Hepatic stellate cell (primary cell): ENCODE measurements at regions not wholly inside any gene's neighbourhood (a gene's known extent, or its start where the extent isn't known, plus 50 kb on each side); places are given as distances from the start of the nearest gene placed in this dataset.
"Not testable (repeated sequence)": the region's sequence is repeated elsewhere in the genome, so short reads cannot be mapped to it uniquely, and the experiment has no call there.

Experiments used
- DNase-seq: peaks from one replicate; pipeline ENCODE4 v3.0.0; 2011; ENCODE audit warnings: low spot score

DNA sequence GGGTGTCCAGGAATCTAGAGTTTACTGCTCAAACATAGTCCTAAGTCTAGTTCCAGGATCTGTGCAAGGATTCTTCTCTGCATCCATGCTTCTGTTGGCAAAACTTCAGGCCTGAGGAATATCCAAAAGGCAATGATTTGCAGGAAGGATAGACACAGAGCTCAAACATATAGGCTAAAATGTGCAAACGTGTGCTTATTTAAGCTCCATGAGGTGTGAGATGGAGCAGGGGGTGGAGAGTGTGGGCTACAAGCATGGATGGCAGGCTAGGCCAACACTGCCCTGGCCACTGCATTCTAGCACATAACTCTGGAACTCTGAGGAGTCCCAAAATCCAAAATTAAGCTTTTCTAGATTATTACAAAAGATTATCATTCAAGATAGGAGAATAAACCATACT is 301.1 kb downstream of the PAX3 start:
- DNase-seq, result no peak

DNA sequence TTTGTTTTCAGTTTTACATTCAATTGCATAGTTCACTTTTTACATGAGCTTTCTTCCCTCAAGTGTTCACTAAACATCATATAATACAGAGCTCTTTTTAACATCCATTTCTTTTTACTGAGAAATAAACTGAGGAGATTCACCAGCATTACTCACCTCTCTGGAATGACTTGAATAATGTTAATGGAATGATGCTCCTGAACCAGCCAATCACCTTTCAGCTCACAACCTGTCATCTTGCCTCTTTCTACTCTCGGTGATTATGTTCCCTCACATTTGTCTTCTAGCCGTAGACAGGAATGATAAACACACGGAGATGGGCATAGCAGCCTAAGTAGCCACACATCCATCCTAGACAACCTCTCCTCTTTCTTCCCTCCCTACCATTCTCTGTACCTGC is 301.7 kb downstream of the PAX3 start:
- peak; percentile 4 for DNase-seq

DNA sequence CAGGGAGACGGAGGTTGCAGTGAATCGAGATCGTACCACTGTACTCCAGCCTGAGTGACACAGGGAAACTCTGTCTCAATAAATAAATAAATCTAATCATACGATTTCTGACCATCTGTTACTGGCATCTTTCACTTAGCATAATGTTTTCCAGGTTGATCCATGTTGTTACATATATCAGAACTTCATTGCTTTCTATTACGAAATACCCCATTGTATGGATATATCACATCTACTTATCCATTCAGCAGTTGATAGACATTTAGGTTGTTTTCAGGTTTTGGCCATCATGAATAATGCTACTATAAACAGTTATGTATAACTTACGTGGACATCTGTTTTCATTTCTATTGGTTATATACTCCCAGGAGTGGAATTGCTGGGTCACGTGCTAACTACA is 303.9 kb downstream of the PAX3 start:
- DNase-seq, result no peak

DNA sequence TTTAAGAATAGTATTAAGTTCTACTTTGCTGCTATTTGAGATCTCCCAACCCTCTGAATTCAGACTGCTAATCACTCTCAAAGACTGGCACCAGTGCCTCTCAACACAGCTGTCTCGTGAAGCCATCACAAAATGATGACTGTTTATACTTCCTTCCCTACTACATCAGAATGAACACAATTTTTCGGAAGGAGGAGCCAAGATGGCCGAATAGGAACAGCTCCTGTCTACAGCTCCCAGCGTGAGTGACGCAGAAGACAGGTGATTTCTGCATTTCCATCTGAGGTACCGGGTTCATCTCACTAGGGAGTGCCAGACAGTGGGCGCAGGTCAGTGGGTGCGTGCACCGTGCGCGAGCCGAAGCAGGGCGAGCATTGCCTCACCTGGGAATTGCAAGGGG is 314.4 kb downstream of the PAX3 start:
- not testable (repeated sequence) for DNase-seq

DNA sequence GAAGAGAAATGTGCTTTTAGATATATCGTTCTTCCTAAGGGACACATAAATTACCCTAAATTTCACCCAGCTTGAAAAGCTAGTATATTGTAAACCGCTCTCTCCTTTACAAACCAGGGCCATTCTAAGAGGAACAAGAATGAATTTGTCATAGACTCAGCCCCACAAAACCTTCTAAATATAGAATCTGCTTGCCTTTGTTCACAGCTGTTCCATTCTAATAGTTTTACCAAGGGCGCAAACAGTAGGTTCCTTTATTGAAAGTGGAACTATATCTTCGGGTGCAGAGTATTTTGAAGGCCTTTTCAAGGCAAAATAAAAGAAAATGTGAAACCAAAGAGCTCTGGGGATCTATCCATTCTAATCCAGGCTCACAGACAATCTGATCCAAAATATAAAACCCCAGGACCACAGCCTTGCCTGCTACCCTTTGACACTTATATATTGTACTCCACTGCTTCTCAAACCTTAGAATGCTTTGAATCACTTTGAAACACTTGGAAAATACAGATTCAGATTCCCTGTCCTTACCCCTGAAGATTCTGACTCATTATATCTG is 316.8 kb downstream of the PAX3 start:
- DNase-seq, result no peak

DNA sequence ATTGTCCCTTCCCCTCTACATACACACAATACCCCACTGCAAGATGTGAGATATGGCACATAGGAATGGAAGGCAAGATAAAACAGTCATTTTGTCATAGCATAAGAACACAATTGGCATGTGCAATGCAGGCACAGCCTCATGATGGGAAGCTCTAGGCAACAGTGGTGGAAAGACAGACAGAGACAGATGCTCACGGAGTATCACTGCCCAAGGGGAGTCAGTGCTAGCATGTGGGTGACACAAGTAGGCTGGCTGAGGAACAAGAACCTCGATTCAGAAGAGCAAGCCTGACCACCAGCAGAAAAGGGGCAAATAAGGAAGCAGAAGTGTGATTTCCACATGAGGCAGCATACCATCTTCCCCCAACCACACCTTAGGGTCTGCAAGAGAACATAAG is 323.6 kb downstream of the PAX3 start:
- no peak for DNase-seq

DNA sequence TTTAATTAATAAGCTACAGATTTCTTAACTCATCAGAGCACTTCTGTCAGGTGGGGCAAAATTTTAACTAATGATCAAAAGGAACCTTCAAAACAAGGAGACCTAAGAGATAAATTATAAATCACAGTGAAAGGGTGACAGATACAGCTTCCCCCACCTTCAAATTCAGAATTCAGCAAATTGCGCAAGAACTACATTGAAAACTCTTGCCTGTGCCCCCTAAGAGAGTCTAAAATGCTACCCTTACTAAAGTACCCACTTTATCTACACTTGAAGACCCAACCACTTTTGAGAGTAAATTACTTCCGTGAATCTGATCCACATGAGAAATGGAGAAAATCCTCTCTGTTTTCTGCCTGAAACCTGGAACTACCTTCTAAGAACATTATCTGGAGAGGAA is 324.9 kb downstream of the PAX3 start:
- DNase-seq, result no peak

DNA sequence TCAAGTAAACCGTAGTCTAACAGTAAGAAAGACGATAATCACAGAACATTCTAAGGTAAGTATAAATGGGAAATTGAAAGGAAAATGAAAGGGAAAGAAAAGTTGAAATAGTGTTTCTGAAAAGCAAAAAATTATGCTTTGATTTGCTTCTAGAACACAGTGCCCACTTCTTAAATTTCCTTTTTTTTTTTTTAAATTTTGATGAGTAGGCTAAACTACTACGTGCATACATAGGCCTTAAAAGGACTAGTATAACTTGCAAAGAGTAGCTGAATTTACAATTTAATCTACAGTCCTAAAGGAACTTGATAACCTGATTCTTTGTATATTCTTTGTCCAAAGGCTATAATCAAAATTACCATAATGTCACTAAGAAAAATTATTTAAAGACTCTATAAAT is 325.3 kb downstream of the PAX3 start:
- DNase-seq, result no peak

DNA sequence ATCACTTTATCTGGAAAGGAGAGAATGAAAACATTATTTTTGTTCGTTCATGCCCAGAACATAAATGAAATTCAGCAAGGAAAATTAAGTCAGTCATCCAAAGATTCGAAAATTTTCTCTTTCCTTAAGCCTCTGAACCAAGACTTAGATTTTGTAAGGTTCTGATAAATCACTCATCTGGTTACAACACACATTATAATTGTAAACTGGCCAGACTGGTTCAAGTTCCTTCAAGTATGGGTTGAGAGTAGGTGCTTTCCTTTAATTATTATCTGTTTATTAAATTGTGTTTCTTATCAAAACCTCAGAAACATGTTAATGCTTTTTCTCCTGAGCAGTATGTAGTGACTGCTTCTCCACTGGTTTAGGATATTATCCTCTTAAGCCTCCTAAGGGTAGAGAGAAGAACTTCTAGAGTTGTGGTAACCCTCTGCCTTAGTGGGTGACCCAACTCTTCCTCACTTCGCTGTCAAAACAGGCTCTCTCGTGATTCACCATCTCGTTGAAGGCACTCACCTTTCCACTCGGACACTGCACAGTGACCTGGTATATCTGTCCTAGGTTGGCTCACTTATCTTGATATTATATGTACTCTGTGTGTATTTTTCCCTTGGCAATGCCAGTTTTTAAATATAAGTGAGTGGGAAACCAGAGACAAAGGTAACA is 325.9 kb downstream of the PAX3 start:
- no peak for DNase-seq

DNA sequence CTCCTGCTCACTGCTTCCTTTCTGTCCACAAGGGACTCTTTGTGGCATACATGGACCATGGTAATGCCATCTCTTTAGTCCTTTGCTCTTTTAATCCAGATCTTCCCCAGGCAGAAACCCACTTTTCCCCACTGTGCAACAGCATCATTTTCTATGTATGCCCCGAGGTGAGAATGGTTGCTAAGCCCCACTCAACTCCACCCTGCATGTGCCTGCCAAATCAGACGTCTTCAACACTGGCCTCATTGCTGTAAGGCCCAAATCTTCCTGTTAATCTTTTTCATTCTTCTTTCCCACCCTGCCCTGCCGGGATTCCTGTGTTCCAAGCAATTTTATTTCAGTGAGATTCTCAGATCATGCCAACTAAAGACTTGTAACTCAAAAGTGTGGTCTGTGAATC is 328.4 kb downstream of the PAX3 start:
- DNase-seq, result no peak

DNA sequence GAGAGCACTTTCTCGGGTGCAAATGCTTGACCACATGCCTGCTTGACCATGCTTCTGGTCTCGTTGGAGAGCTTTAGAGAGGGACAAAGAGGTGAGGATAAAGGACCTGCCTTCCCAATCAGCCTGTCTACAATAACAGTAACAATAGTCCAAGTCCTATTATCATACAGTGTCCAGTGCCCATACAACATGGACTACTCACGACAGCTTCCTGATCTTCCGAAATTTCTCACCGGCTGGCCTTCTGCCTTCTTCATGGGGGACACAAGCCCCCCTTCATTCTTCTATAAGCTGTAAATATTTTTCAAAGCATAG is 329.0 kb downstream of the PAX3 start:
- DNase-seq, result no peak

DNA sequence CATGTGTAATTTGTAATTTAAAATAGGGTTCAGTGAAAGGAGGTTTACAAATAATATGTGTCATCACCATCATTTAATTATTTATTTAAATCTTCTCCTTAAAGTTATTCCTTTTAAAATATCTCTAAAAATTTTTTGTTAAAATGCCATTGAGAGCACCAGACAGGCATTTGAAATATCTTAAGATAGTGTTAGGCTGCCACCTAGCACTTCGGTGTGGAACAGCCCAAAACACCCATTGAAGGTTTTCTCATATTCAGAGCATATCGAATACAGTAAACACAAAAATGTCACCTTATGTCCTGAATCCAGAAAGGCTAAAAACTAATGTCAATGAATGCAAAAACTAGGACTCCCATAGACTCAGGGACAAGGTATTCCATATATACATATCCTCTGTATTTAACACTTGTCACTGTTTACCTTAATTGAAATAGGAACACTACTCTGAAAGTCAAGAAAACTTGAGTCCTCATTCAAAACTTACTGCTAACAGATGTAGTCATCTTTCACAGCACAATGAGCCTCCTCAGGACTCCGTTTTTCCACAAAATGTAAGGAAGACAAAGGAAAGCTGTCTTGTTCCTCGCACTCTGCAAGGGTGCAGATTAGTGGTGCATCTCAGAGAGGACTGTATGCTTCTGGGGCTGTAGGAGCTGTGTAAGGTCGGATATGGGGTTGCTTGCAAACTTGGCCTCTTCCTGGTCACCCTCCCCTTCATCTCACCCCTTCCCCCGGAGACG is 329.5 kb downstream of the PAX3 start:
- peak; percentile 13 for DNase-seq

DNA sequence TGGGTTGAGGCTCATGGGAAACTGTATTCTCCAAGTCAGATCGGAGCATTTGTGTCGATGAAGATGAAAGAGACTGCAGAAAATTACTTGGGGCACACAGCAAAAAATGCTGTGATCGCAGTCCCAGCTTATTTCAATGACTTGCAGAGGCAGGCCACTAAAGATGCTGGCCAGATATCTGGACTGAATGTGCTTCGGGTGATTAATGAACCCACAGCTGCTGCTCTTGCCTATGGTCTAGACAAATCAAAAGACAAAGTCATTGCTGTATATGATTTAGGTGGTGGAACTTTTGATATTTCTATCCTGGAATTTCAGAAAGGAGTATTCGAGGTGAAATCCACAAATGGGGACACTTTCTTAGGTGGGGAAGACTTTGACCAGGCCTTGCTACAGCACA is 336.6 kb downstream of the PAX3 start:
- DNase-seq, result no peak

DNA sequence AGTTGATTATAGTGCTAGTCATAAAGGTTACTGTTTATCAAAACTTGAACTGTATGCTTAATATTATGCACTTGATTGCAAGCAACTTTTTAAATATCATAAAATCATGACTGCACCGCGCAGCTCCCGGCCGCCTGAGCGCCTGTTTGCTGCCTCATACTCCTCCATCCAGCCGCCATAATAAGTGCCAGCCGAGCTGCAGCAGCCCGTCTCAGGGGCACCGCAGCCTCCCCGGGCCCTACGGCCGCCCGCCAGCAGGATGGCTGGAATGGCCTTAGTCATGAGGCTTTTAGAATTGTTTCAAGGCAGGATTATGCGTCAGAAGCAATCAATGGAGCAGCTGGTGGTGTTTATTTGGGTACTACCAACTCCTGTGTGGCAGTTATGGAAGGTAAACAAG is 337.2 kb downstream of the PAX3 start:
- no peak for DNase-seq

DNA sequence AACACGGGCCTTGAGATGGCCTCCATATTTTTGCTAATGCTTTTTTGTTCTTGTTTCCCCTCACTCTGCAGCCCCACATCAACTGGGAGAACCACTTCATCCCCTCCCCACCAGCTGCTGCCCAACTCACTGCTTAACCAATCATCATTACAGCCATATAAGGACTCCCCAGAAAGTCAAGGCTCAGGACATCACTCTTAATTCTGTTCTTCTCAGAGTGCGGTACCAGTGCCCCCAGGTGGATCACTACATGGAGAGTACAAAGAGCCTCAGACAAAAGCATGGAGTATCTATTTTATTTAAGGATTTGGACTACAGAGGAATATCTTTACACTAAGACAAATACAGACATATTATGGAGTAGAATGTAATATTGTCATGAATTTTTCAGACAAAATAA is 340.6 kb downstream of the PAX3 start:
- DNase-seq, result no peak

DNA sequence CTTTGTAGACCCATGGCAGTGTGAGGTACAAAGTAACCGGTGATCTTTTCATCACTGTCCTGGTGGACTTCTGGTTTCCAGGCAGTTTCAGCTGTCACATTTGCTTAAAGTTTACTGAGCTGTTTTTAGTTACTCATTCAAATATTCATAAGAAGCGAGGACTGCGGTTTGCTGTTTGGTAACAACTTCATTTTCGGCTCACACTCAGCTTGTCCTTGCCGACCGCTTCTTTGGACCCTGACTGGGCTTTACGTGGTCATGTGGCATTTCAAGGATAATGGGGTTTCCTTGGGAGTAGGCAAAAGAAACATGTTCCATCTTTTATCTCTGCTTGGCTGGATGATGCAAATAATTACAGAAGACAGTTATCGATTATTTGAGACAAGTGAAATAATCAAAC is 350.7 kb downstream of the PAX3 start:
- no peak for DNase-seq

DNA sequence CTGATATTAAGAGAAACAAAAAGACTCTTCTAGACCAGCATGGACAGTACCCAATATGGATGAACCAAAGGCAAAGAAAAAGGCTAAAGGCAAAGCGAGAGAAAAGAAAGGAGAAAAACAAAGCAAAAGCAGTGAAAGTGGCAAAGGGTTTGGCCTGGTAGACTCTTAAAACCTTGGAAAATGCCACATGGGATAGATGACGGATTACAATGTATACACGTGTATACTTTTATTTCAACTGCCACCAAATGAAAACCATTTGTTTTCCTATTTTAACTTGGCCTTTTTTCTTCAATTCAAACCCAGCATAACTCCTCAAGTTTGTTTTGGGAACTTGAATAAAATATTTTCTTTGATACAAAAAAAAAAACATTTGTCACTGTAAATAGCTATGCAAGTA is 354.3 kb downstream of the PAX3 start:
- not testable (repeated sequence) for DNase-seq

DNA sequence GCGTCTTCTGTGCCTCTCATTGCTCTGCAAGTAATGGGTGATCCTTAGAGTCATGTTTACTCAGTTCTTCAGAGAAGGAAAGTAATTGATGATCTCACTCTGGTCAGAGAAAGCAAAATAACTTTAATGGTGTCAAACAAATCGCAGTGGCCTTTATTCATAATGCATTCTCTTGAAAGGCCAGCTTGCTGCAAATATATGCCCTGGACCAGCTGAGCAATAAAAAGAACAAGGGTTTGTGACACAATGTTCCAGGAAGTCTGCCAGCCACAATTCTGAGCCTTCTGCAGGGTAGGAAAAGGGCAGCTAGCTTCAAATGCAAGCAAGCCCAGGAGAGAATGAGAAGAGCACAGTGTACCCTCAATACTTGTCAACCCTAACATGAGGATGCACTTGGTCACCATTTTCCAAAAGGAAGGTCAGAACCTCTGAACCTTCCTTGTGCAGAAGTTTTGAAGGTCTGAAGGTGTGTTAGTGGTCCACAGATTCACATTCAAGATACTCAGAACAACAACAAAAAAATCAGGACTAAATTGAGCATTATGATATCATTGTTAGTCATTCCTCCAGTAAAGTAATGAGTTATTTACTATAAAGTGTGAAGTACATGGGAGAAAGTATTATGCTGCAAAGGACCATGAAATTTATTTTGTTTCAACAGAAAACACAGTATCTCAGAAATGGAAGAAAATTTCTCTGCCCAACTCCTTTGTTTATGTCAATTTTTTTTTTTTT is 355.6 kb downstream of the PAX3 start:
- no peak for DNase-seq

DNA sequence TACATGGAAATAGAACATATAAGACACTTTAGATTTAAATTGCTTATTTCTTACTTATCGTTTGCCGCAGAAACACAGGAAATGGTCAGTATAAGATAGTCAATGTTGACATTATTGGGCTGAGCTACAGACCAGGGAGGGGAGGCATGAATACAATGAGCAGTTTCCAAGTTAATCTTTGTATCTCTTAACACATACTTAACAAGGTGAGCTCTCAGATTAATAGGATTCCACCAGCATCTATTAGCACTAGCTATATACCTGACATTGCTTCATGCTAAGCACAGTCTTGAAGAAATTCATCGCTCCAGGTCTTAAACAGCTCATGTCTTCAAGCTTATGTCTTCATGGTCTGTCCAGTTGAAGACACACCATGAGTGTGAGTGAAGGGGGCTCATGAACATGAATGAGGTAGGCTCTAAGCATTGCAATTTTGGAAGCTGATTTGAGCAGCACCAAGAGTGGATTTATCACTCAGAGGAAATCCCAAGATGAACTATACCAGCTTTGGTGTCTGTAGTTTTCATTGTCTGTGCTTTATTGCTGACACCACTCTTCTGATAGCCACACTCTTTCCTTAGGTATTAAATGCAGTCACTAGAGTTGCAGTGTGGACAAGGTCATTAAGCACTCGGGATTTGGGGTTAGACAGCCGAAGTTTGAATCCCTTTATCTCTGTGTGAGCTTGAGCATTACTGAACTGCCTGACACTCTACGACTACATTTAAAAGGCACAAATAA is 359.3 kb upstream of the EPHA4 start:
- no peak for DNase-seq

DNA sequence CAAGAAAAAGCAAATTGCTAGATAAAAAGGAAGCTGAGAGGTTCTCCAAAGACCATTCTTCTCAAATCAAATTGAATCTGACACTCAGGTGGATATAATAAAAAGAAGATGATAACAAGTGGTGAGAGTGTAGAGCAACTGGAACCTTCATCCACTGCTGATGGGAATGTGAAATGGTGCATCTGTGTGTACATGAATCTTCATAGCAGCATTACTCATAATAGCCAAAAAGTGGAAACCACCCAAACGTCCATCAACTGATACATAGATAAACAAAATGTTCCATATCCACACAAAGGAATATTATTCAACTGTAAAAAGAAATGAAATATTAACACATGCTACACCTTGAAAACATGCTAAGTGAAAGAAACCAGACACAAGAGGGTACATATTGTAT is 357.2 kb upstream of the EPHA4 start:
- DNase-seq, result no peak

DNA sequence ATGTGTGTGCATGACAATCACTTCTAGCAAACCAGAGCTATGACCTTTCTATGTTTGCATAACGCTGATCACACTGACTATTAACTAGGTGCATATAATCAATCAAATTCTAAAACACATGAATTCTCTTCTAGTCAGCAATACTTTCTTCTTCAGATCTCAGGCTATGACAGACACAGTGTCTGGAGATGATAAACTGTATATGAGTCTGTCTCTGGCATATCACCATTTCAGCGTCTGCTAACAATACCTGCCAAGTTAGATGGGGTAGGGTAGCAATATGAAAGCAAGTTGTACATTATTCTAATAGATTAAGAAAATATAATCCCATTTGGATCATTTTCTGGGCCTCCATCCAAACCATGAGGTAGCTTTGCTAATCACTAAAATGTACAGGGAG is 354.2 kb upstream of the EPHA4 start:
- no peak for DNase-seq

DNA sequence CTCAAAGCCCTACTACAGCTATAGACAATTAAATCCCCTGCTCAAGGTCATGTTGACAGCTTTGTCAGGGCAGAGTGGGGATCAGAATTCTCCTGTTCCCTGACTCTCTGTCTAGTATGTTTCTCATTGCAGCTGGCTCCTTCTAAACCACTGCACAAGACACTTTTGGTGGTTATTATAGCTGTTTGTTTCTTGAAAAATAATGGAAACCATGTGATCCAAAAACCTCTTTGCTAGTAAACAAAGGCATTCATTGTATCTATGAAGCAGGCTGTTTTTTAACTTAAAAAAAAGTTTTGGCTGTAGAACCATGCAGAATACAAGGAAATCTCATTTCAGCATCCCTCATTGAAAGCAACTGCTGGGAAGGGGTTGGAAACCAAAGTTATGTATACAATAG is 352.5 kb upstream of the EPHA4 start:
- no peak for DNase-seq

DNA sequence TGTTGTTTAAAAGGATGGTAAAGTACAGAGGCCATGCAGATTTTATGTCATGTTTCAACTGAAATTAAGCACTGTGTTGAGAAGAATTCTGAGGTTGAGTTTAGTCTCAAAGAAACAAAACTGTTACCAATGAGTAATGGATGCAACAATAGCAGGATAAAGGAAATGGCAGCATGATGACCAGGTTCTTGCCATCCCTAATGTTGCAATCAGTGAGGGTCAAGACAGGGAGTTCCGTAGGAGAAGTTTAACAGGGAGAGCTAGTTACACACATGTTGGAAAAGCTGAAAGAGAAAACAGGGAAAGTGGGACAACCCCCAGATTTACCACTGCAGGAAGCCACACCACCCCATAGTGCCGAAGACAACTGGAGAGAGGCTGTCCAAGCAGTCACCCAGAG is 343.8 kb upstream of the EPHA4 start:
- no peak for DNase-seq
